Superior temporal gyrus (tissue), 1 donor: ENCODE measurements at regions not wholly inside any gene's neighbourhood (a gene's known extent, or its start where the extent isn't known, plus 50 kb on each side); places are given as distances from the start of the nearest gene placed in this dataset.
A peak's percentile ranks its signal among the peaks of the same experiment; 100 is the strongest.

Experiments used
- DNase-seq: peaks from one replicate; pipeline ENCODE4 v3.0.0-alpha.2; 2016; ENCODE audit errors: extremely low spot score

DNA sequence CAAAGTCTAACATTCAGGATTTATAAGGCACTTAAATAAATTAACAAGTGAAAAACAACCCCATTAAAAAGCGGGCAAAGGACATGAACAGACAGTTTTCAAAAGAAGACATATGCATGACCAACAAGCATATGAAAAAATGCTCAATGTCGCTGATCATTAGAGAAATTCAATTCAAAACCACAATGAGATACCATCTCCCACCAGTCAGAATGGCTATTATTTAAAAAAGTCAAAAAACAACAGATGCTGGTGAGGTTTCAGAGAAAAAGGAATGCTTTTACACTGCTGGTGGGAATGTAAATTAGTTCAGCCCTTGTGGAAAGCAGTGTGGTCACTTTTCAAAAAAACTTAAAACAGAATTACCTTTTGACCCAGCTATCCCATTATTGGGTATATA lies 60.7 kb upstream of the BDKRB2 start:
- no peak for DNase-seq

DNA sequence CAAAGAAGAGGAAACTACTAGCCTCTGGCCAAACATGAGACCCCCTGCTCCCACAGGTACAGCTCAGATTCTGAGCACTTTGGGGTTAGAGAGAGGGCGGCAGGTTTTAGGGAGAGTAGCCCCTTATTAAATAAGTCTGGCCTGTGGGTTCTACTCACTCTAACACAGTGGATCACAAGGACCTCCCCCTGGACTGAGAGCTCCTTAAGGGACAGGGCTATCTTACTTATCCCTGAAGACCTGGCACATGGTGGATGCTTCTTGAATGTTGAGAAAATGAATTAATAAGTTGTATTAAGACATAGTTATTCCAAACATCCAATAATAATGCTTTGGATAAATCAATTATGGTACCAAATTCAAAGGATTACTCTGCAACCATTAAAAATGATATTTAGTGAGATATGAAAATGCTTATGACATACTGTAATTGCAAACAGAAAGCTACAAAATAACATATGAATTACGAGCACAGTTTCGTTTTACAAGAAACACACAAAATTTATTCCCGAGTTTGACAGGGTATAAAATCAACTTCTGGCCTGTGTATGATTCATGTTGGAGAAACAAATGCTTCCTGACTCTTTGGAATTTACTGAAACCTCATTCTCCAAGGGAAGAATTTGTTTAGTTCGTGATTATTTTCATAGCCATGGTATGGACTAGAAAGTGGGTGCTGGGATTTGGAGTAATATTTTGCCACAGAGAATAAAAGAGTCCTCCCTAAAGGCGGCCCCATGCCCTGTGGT lies 59.3 kb upstream of the BDKRB2 start:
- no peak for DNase-seq

DNA sequence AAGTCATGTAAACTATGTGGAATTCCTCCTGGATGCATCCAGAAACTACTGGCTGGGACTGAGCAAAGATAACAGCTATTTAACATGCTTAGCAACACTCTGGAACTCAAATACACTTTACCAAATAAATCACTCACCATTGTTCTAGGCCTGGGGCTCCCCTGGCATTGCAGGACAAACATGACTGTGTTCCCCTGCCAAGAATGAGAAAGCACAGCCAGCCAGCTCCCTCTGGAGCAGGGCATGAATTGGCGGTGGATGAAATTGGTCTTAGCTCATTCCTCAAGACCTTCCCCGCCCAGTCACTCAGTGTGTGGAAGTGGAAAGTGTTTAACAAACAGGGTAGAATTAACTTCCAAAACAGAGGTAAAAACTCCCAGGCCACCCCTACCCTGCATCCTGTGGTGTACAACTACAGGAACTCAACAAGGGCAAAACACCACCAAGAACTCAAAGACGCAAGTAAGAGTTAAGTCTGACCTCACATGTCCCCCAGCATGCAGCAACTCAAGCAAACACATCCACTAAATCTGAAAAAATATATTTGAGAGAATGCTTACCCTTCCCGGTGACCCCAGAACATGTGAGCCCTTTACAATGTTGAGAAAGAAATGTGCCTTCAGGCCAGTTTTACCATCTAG lies 58.4 kb upstream of the BDKRB2 start:
- peak; percentile 91 for DNase-seq

DNA sequence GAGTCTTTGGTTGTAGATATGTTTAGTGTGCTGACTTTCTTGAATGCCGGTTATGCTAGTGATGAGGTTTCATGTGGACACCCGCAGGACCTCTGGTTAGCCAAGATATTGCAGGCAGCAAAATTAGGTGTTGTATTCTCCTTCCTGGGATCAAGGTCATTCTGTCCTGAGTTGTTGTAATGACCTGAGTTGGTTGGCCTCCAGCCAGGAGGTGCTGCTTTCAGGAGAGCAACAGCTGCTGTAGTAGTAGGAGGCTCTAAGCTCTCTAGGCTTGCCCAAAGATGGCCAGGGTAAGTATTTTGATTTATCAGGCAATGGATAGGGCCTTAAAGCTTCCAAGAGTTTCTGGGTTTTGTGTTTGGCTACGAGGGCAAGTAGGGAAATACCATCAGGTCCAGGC lies 56.0 kb upstream of the BDKRB2 start:
- DNase-seq = no peak

DNA sequence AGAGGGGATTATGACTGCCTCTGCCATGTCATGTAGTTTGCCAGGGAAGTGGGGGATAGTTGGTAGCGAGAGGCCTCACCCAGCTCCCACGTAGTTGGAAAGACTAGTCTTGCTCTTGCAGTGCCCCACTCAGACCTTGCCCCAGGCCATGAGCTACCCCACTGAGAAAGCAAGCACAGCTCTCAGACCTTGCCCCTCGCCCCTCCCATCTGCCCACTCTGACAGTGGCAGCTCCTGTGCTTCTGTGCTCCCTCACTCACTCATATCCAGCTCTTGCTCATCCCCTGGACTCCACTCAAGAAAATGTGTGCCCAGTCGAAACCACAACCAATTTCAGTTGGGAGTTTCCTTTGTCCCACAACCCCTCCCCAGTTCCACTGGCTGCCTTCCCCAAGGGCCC lies 55.5 kb upstream of the BDKRB2 start:
- no peak for DNase-seq

DNA sequence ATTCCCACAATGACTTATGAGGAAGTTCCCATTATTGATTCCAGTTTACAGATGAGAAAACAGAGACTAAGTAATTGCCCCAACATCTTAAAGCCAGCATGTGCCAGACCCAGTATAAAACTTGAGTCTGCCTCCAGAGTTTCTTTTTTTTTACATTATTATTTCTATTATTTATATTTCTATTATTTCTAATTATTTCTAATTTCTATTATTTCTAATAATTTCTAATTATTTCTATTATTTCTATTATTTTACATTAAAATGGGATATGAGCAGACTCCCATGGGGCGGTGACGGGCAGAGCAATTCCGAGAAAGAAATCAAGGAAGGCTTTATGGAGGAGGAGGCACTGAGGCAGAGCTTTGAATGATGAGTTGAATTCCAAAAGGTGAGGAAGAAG lies 54.4 kb upstream of the BDKRB2 start:
- no peak for DNase-seq

DNA sequence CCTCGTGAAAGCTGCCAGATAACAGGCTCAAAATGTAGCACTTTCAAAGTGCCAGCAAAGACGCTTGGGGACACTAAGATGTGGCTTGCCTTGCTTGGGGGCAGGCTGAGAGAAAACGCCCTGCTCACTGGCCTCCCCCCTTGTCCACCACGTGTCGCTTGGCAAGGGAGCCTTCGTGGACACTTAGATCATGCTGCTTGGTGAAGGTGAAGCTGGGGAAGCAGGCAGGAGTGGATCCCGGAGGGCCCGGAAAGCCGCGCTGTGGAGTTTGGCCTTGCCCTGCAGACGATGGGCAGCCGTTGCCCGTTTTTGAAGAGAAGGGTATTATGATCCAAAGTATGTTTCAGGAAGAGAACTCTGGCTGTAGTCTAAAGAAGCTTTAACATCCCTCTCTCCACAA lies 53.4 kb upstream of the BDKRB2 start:
- DNase-seq = no peak

DNA sequence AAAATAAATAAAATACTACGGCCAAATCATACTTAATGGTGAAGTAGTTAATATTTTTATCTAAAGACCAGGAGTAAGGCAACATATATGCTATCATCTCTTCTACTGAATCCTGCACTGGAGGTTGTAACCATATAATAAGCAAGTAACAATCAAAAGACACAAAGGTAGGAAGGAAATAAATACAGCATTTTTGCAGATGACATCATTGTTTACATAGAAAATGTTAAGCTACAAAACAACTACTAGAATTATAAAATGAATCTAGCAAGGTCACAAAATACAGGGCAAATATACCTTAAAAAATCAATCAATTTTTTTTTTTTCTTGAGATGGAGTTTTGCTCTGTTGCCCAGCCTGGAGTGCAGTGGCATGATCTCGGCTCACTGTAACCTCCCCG lies 51.6 kb upstream of the BDKRB2 start:
- no peak for DNase-seq
